ENCODE measurements at regions not wholly inside any gene's neighbourhood (a gene's known extent, or its start where the extent isn't known, plus 50 kb on each side); places are given as distances from the start of the nearest gene placed in this dataset.

DNA sequence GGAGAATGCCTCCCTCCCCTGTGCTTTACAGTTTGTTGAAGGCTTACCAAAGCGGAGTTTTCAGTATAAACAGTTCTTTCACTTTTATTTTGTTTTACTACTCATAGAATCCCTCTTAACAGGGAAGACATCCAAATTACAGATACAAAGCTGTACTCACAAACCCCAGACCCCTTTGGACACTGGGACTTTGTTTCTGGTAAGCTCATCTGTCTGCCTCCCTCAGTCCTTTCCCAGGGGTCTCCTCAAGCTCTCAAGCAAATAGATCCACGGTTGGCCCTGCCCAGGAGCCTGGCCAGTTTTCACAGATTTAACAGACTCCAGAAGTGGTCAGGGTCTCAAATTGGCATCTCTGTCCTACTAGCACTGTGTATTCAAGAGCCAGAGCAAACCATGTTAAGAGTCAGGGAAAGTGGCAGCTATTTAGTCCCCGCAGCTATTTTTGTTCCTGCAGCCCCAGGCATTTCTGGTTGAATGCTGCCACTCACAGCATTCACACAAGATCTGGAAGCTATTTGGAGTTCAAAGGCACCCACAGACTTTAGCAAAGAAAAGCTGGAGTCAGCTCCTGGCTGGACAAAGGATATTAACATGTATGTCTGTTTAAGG is 54.2 kb downstream of the TMEM100 start:
- ChIA-PET POLR2A (ENCODE audit: partially characterized antibody) (no interaction called here), CTCF (ENCODE audit: partially characterized antibody) (interaction anchor here (0.7 to 1.5 kb wide), 4 partner anchors 9 to 141 kb away, joined by 3 to 4 read pairs (median 4); no protein-coding TSS in a partner anchor)
- FAIRE-seq (no peak), DNase-seq (ENCODE audit: low read depth in 1 of 2, low spot score in 2 of 2) (no peak)
- H3K79me2 ChIP-seq (ENCODE audit: control insufficient read depth in 1 of 2, insufficient read depth in 2 of 2, low read length in 2 of 2), result no peaks in the 10 kb centered on the region
- H2BK12ac ChIP-seq (ENCODE audit: low read depth, low read length), result no peak overlapping the region
- H3K27ac ChIP-seq (ENCODE audit: low read depth, low read length), result no peak overlapping the region
- no peaks in the 10 kb centered on the region for H4K20me1 ChIP-seq (replicated peaks in 1 of 2; ENCODE audit: control insufficient read depth in 1 of 2, insufficient read depth in 2 of 2, low read length in 2 of 2)
- no peak overlapping the region for H2AFZ ChIP-seq (ENCODE audit: low read length)
- no peaks in the 10 kb centered on the region for H3K23me2 ChIP-seq (ENCODE audit: low read depth, low read length)
- H4K8ac ChIP-seq (ENCODE audit: extremely low read depth, insufficient read depth, low read length), result no peak overlapping the region
- no peak overlapping the region for H4K91ac ChIP-seq (replicated peaks; ENCODE audit: insufficient read length, low read length)
- H3K27me3 ChIP-seq (replicated peaks in 1 of 4; ENCODE audit: control insufficient read depth in 3 of 4, extremely low read depth in 1 of 4, insufficient read depth in 3 of 4, low read length in 3 of 4), result no peaks in the 10 kb centered on the region; a peak in 1 of 7 replicates
- no peak overlapping the region for H3K9ac ChIP-seq (replicated peaks in 1 of 4; ENCODE audit: extremely low read depth in 1 of 4, low read depth in 3 of 4, low read length in 3 of 4)
- H2BK120ac ChIP-seq (replicated peaks; ENCODE audit: low read depth, low read length), result no peak overlapping the region
- no peak overlapping the region for H4K5ac ChIP-seq (ENCODE audit: insufficient read length, low read depth, low read length)
- peaks cover 0 to 3% (median 0%) of the 10 kb centered on the region in 4 experiments; a peak in 1 of 7 replicates for H3K4me1 ChIP-seq (replicated peaks in 1 of 4; ENCODE audit: control insufficient read depth in 3 of 4, insufficient read depth in 4 of 4, low read length in 3 of 4)
- no peak overlapping the region for H2AK5ac ChIP-seq (ENCODE audit: low read depth, low read length)
- no peak overlapping the region for H2BK15ac ChIP-seq (ENCODE audit: low read length)
- H3K18ac ChIP-seq (ENCODE audit: extremely low read depth, low read length), result no peak overlapping the region
- H3K9me3 ChIP-seq (ENCODE audit: insufficient read depth in 2 of 2, low read depth in 1 of 2, low read length in 1 of 2), result no peaks in the 10 kb centered on the region
- no peak overlapping the region for H3K4me2 ChIP-seq (ENCODE audit: insufficient read depth in 1 of 2, low read depth in 2 of 2, low read length in 2 of 2)
- no peak overlapping the region for H3K56ac ChIP-seq (replicated peaks; ENCODE audit: insufficient read length, low read depth, low read length)
- no peak overlapping the region for H3K4ac ChIP-seq (replicated peaks; ENCODE audit: insufficient read length, low read depth, low read length)
- no peak overlapping the region for H3K14ac ChIP-seq (ENCODE audit: insufficient read length)
- WGBS, 2 experiments (ENCODE audit: extremely low coverage in 1 of 2, insufficient coverage in 1 of 2, insufficient read length in 1 of 2, insufficient replicate concordance in 2 of 2, low coverage in 1 of 2, low lambda C conversion rate in 2 of 2, missing lambda C conversion rate in 1 of 2), result 89% methylated on average over 3 of the region's 3 CpGs; no CpG with 5 or more reads in 1 of the 2 experiments
- H2BK5ac ChIP-seq (ENCODE audit: low read depth, low read length), result no peak overlapping the region
- H2BK20ac ChIP-seq (ENCODE audit: low read length), result no peak overlapping the region
- H3K4me3 ChIP-seq (ENCODE audit: extremely low read depth in 1 of 4, insufficient read depth in 2 of 4, low read depth in 3 of 4, low read length in 4 of 4), result no peak overlapping the region
- H3K79me1 ChIP-seq (ENCODE audit: low read depth, low read length), result no peaks in the 10 kb centered on the region
- no peak overlapping the region for H3K23ac ChIP-seq (ENCODE audit: insufficient read length)
- H3K36me3 ChIP-seq (ENCODE audit: control insufficient read depth in 2 of 4, insufficient read depth in 4 of 4, low read length in 3 of 4), result no peaks in the 10 kb centered on the region
- TF ChIP-seq KDM4A (IDR thresholded peaks at IDR 0.05; ENCODE audit: low read depth, low read length, severe bottlenecking) (no peak), SIN3A (conservative IDR thresholded peaks at IDR 0.05 in 1 of 2, IDR thresholded peaks at IDR 0.05 in 1 of 2; ENCODE audit: low read depth in 1 of 2, low read length in 2 of 2) (no peak), BCL11A (IDR thresholded peaks at IDR 0.05; ENCODE audit: low read depth in 2 of 2, low read length in 2 of 2) (no peak), HDAC2 (IDR thresholded peaks at IDR 0.05; ENCODE audit: borderline replicate concordance in 1 of 2, low read depth in 2 of 2, low read length in 2 of 2) (no peak), TAF7 (optimal IDR thresholded peaks at IDR 0.05; ENCODE audit: borderline replicate concordance, low read depth, low read length) (no peak), EGR1 (IDR thresholded peaks at IDR 0.05; ENCODE audit: borderline replicate concordance, low read depth, low read length) (no peak), SRF (IDR thresholded peaks at IDR 0.05; ENCODE audit: low read depth, low read length) (no peak), BACH1 (IDR thresholded peaks at IDR 0.05; ENCODE audit: low read length) (no peak), CTBP2 (IDR thresholded peaks at IDR 0.05; ENCODE audit: borderline replicate concordance, insufficient read depth, insufficient read length, low read length) (no peak), FOSL1 (IDR thresholded peaks at IDR 0.05; ENCODE audit: insufficient read depth, low read depth, low read length) (no peak), GABPA (IDR thresholded peaks at IDR 0.05; ENCODE audit: borderline replicate concordance, insufficient read depth, low read length) (no peak), SP1 (IDR thresholded peaks at IDR 0.05; ENCODE audit: low read depth, low read length) (no peak), ZNF274 (IDR thresholded peaks at IDR 0.05; ENCODE audit: borderline replicate concordance, extremely low read depth, low read length) (no peak), POU5F1 (IDR thresholded peaks at IDR 0.05; ENCODE audit: low read depth, low read length) (no peak)

Data from H1 (cell line).